Effector memory CD8-positive, alpha-beta T cell (primary cell): ENCODE measurements at regions not wholly inside any gene's neighbourhood (a gene's known extent, or its start where the extent isn't known, plus 50 kb on each side); places are given as distances from the start of the nearest gene placed in this dataset.

Experiments
- ATAC-seq: fragments of 150-1000 bp; cut with Tn5 transposase; replicated peaks from 2 replicates; pipeline ENCODE4 v1.10.0; 2021; ENCODE audit warnings: mild to moderate bottlenecking, moderate library complexity
- DNase-seq, 3 experiments: peaks; one replicate each; pipeline ENCODE4 v3.0.0; 2021
- H3K27ac Mint-ChIP-seq, 2 donors: one replicate each; pipeline ENCODE4 v1.8.0; 2022; ENCODE audit warnings: mild to moderate bottlenecking in 2 of 2, mixed read lengths in 2 of 2, moderate library complexity in 2 of 2
- H3K27me3 Mint-ChIP-seq, 2 donors: one replicate each; pipeline ENCODE4 v1.8.0; 2022; ENCODE audit warnings: mixed read lengths in 2 of 2
- H3K36me3 Mint-ChIP-seq: one replicate; pipeline ENCODE4 v1.8.0; 2022; ENCODE audit warnings: mild to moderate bottlenecking, moderate library complexity, mixed read lengths; ENCODE audit not compliant: insufficient read depth
- H3K4me1 Mint-ChIP-seq, 2 donors: one replicate each; pipeline ENCODE4 v1.8.0; 2022; ENCODE audit warnings: low read depth in 2 of 2, mixed read lengths in 2 of 2
- H3K4me3 Mint-ChIP-seq, 2 donors: one replicate each; pipeline ENCODE4 v1.8.0; 2022; ENCODE audit warnings: mild to moderate bottlenecking in 2 of 2, mixed read lengths in 2 of 2, moderate library complexity in 2 of 2
- H3K9me3 Mint-ChIP-seq, 2 donors: one replicate each; pipeline ENCODE4 v1.8.0; 2022; ENCODE audit warnings: mixed read lengths in 2 of 2

GRCh38 chr13:74084375-74084935 is 49.7 kb downstream of the KLF12 start:
- H3K27me3 Mint-ChIP-seq, result no peaks in the 10 kb centered on the region
- H3K4me1 Mint-ChIP-seq, result peaks cover 30 to 73% of the 10 kb centered on the region in 2 donors
- H3K9me3 Mint-ChIP-seq, result no peaks in the 10 kb centered on the region
- H3K27ac Mint-ChIP-seq, result no peak overlapping the region
- peaks cover 6% of the 10 kb centered on the region for H3K36me3 Mint-ChIP-seq
- H3K4me3 Mint-ChIP-seq, result peak overlapping the region in 1 of 2 donors; percentile 4
- DNase-seq (no peak), ATAC-seq (no peak)

- Mint-ChIP-seq H3K4me3 (no peak overlapping the region), H3K9me3 (no peaks in the 10 kb centered on the region), H3K4me1 (peaks cover 30 to 71% of the 10 kb centered on the region in 2 donors), H3K27me3 (no peaks in the 10 kb centered on the region), H3K36me3 (peaks cover 6% of the 10 kb centered on the region), H3K27ac (peak overlapping the region in 1 of 2 donors; percentile 79)
- DNase-seq, result no peak
- ATAC-seq, result no peak
These were observed 51.5 kb downstream of the KLF12 start for GRCh38 chr13:74082741-74083160.

- peak overlapping the region; percentile 26 to 32 for H3K27ac Mint-ChIP-seq
- peaks cover 32 to 71% of the 10 kb centered on the region in 2 donors for H3K4me1 Mint-ChIP-seq
- no peak for DNase-seq
- H3K36me3 Mint-ChIP-seq, result peaks cover 6% of the 10 kb centered on the region
- no peaks in the 10 kb centered on the region for H3K27me3 Mint-ChIP-seq
- no peaks in the 10 kb centered on the region for H3K9me3 Mint-ChIP-seq
- no peak overlapping the region for H3K4me3 Mint-ChIP-seq
- peak; percentile 85 for ATAC-seq
These were observed 53.4 kb downstream of the KLF12 start for GRCh38 chr13:74080762-74081161.

GRCh38 chr13:74077792-74078191 is 56.4 kb downstream of the KLF12 start:
- no peaks in the 10 kb centered on the region for H3K27me3 Mint-ChIP-seq
- H3K4me1 Mint-ChIP-seq, result peaks cover 38 to 76% of the 10 kb centered on the region in 2 donors
- peak overlapping the region in 1 of 2 donors; percentile 9 for H3K4me3 Mint-ChIP-seq
- H3K27ac Mint-ChIP-seq, result no peak overlapping the region
- no peaks in the 10 kb centered on the region for H3K9me3 Mint-ChIP-seq
- no peak for ATAC-seq
- DNase-seq, result no peak
- peaks cover 3% of the 10 kb centered on the region for H3K36me3 Mint-ChIP-seq

GRCh38 chr13:74077375-74077774 is 56.8 kb downstream of the KLF12 start:
- ATAC-seq, result no peak
- Mint-ChIP-seq H3K9me3 (no peaks in the 10 kb centered on the region), H3K27me3 (no peaks in the 10 kb centered on the region), H3K4me3 (peak overlapping the region in 1 of 2 donors; percentile 9), H3K27ac (no peak overlapping the region), H3K36me3 (peaks cover 3% of the 10 kb centered on the region), H3K4me1 (peaks cover 35 to 73% of the 10 kb centered on the region in 2 donors)
- no peak for DNase-seq

GRCh38 chr13:74074723-74075122 is 59.5 kb downstream of the KLF12 start:
- Mint-ChIP-seq H3K4me3 (no peak overlapping the region), H3K36me3 (peaks cover 5% of the 10 kb centered on the region), H3K4me1 (peaks cover 39 to 72% of the 10 kb centered on the region in 2 donors), H3K27me3 (no peaks in the 10 kb centered on the region), H3K27ac (peak overlapping the region; percentile 25 to 66), H3K9me3 (no peaks in the 10 kb centered on the region)
- DNase-seq (no peak), ATAC-seq (no peak)

- ATAC-seq (no peak), DNase-seq (no peak)
- H3K4me3 Mint-ChIP-seq, result no peak overlapping the region
- no peaks in the 10 kb centered on the region for H3K9me3 Mint-ChIP-seq
- peaks cover 48 to 74% of the 10 kb centered on the region in 2 donors for H3K4me1 Mint-ChIP-seq
- no peak overlapping the region for H3K27ac Mint-ChIP-seq
- H3K36me3 Mint-ChIP-seq, result peaks cover 11% of the 10 kb centered on the region
- no peaks in the 10 kb centered on the region for H3K27me3 Mint-ChIP-seq
These were observed 60.9 kb downstream of the KLF12 start for GRCh38 chr13:74073274-74073673.

- Mint-ChIP-seq H3K4me3 (peak overlapping the region; percentile 56 to 75), H3K4me1 (peaks cover 49 to 66% of the 10 kb centered on the region in 2 donors), H3K27ac (peak overlapping the region; percentile 54 to 78), H3K36me3 (peaks cover 11% of the 10 kb centered on the region), H3K9me3 (no peaks in the 10 kb centered on the region), H3K27me3 (no peaks in the 10 kb centered on the region)
- ATAC-seq (peak; percentile 22), DNase-seq (no peak)
These were observed 63.7 kb downstream of the KLF12 start for GRCh38 chr13:74070513-74070912.

- Mint-ChIP-seq H3K27me3 (no peaks in the 10 kb centered on the region), H3K27ac (peak overlapping the region; percentile 54 to 78), H3K4me3 (peak overlapping the region; percentile 56 to 75), H3K9me3 (no peaks in the 10 kb centered on the region), H3K36me3 (peaks cover 11% of the 10 kb centered on the region), H3K4me1 (peaks cover 51 to 65% of the 10 kb centered on the region in 2 donors)
- peak; percentile 92 for ATAC-seq
- peak; percentile 13 to 24 (median 22) for DNase-seq
These were observed 64.1 kb downstream of the KLF12 start for GRCh38 chr13:74070065-74070464.

GRCh38 chr13:74068471-74068870 is 65.7 kb downstream of the KLF12 start:
- peak overlapping the region in 1 of 2 donors; percentile 75 for H3K4me3 Mint-ChIP-seq
- H3K36me3 Mint-ChIP-seq, result peaks cover 11% of the 10 kb centered on the region
- H3K27me3 Mint-ChIP-seq, result no peaks in the 10 kb centered on the region
- DNase-seq (no peak), ATAC-seq (no peak)
- peak overlapping the region in 1 of 2 donors; percentile 52 for H3K27ac Mint-ChIP-seq
- no peaks in the 10 kb centered on the region for H3K9me3 Mint-ChIP-seq
- H3K4me1 Mint-ChIP-seq, result peaks cover 44 to 66% of the 10 kb centered on the region in 2 donors

- Mint-ChIP-seq H3K4me3 (no peak overlapping the region), H3K27me3 (no peaks in the 10 kb centered on the region), H3K36me3 (peaks cover 11% of the 10 kb centered on the region), H3K9me3 (no peaks in the 10 kb centered on the region), H3K4me1 (peaks cover 47 to 66% of the 10 kb centered on the region in 2 donors), H3K27ac (peak overlapping the region in 1 of 2 donors; percentile 26)
- ATAC-seq (no peak), DNase-seq (no peak)
These were observed 66.4 kb downstream of the KLF12 start for GRCh38 chr13:74067818-74068217.

GRCh38 chr13:74066937-74067336 is 67.3 kb downstream of the KLF12 start:
- no peak for ATAC-seq
- Mint-ChIP-seq H3K4me1 (peaks cover 53 to 71% of the 10 kb centered on the region in 2 donors), H3K36me3 (peaks cover 15% of the 10 kb centered on the region), H3K27ac (peak overlapping the region in 1 of 2 donors; percentile 26), H3K9me3 (no peaks in the 10 kb centered on the region), H3K4me3 (no peak overlapping the region), H3K27me3 (no peaks in the 10 kb centered on the region)
- no peak for DNase-seq

- peak overlapping the region in 1 of 2 donors; percentile 81 for H3K27ac Mint-ChIP-seq
- no peak for DNase-seq
- no peak overlapping the region for H3K4me3 Mint-ChIP-seq
- no peak for ATAC-seq
- H3K27me3 Mint-ChIP-seq, result no peaks in the 10 kb centered on the region
- H3K9me3 Mint-ChIP-seq, result no peaks in the 10 kb centered on the region
- peaks cover 58 to 76% of the 10 kb centered on the region in 2 donors for H3K4me1 Mint-ChIP-seq
- H3K36me3 Mint-ChIP-seq, result peaks cover 10% of the 10 kb centered on the region
These were observed 69.3 kb downstream of the KLF12 start for GRCh38 chr13:74064805-74065312.

- H3K27me3 Mint-ChIP-seq, result no peaks in the 10 kb centered on the region
- no peak for DNase-seq
- H3K27ac Mint-ChIP-seq, result peak overlapping the region; percentile 81 to 82
- H3K36me3 Mint-ChIP-seq, result peaks cover 5% of the 10 kb centered on the region
- H3K9me3 Mint-ChIP-seq, result no peaks in the 10 kb centered on the region
- H3K4me3 Mint-ChIP-seq, result peak overlapping the region; percentile 84 to 91
- peaks cover 52 to 71% of the 10 kb centered on the region in 2 donors for H3K4me1 Mint-ChIP-seq
- no peak for ATAC-seq
These were observed 70.6 kb downstream of the KLF12 start for GRCh38 chr13:74063533-74064100.
